ENCODE measurements at regions not wholly inside any gene's neighbourhood (a gene's known extent, or its start where the extent isn't known, plus 50 kb on each side); places are given as distances from the start of the nearest gene placed in this dataset.
A peak's percentile ranks its signal among the peaks of the same experiment; 100 is the strongest.

- TF ChIP-seq TEAD2 (CRISPR knock-in tag; IDR thresholded peaks at IDR 0.05) (no peak), ISX (CRISPR knock-in tag; conservative IDR thresholded peaks at IDR 0.05) (no peak), HNF4G (IDR thresholded peaks at IDR 0.05; ENCODE audit: borderline replicate concordance, low read depth, low read length) (peak; percentile 84), HNF4G (CRISPR knock-in tag; IDR thresholded peaks at IDR 0.05; ENCODE audit: borderline replicate concordance, low read depth) (peak; percentile 79; the same call in 1 of the 2 replicates), ZHX1 (CRISPR knock-in tag; IDR thresholded peaks at IDR 0.05; ENCODE audit: low read depth) (no peak), ZBTB1 (CRISPR knock-in tag; IDR thresholded peaks at IDR 0.05; ENCODE audit: borderline replicate concordance) (no peak), ZNF780A (CRISPR knock-in tag; IDR thresholded peaks at IDR 0.05) (no peak), NR2F2 (IDR thresholded peaks at IDR 0.05; ENCODE audit: borderline replicate concordance, low read depth) (peak; percentile 87), ZNF549 (CRISPR knock-in tag; IDR thresholded peaks at IDR 0.05) (no peak), MEIS2 (CRISPR knock-in tag; IDR thresholded peaks at IDR 0.05) (peak; percentile 93), TOPORS (CRISPR knock-in tag; IDR thresholded peaks at IDR 0.05) (no peak), SATB2 (CRISPR knock-in tag; IDR thresholded peaks at IDR 0.05) (no peak), CCAR2 (optimal IDR thresholded peaks at IDR 0.05; ENCODE audit: low read depth, low read length) (no peak), ZBTB46 (CRISPR knock-in tag; IDR thresholded peaks at IDR 0.05; ENCODE audit: borderline replicate concordance) (no peak), CBFB (CRISPR knock-in tag; IDR thresholded peaks at IDR 0.05) (peak; percentile 51; the same call in 1 of the 2 replicates), SKI (IDR thresholded peaks at IDR 0.05; ENCODE audit: partially characterized antibody) (peak; percentile 67), GATAD2A (CRISPR knock-in tag; IDR thresholded peaks at IDR 0.05) (peak; percentile 99), ARHGAP35 (CRISPR knock-in tag; IDR thresholded peaks at IDR 0.05; ENCODE audit: borderline replicate concordance) (no peak), FLYWCH1 (CRISPR knock-in tag; IDR thresholded peaks at IDR 0.05) (no peak), ARNTL (CRISPR knock-in tag; IDR thresholded peaks at IDR 0.05) (peak; percentile 73), SNRNP70 (IDR thresholded peaks at IDR 0.05; ENCODE audit: low read depth, low read length) (no peak), ZNF225 (CRISPR knock-in tag; IDR thresholded peaks at IDR 0.05) (no peak), ZBTB20 (CRISPR knock-in tag; IDR thresholded peaks at IDR 0.05; ENCODE audit: borderline replicate concordance, low read depth) (0 out of 2 replicates have a peak, but pooled peaks have one; percentile 33), TERF1 (CRISPR knock-in tag; IDR thresholded peaks at IDR 0.05) (no peak), THAP11 (CRISPR knock-in tag; IDR thresholded peaks at IDR 0.05) (peak; percentile 70; the same call in 1 of the 2 replicates), TCF12 (IDR thresholded peaks at IDR 0.05) (no peak), TCF12 (CRISPR knock-in tag; IDR thresholded peaks at IDR 0.05) (peak; percentile 76; the same call in 1 of the 2 replicates)
- TF ChIP-seq, protein P1, sequence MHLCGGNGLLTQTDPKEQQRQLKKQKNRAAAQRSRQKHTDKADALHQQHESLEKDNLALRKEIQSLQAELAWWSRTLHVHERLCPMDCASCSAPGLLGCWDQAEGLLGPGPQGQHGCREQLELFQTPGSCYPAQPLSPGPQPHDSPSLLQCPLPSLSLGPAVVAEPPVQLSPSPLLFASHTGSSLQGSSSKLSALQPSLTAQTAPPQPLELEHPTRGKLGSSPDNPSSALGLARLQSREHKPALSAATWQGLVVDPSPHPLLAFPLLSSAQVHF (CRISPR knock-in tag; IDR thresholded peaks at IDR 0.05) = no peak
These were observed 104.1 kb upstream of the SLC25A33 start (continued) for GRCh38 chr1:9435153-9435636.
